Effector memory CD4-positive, alpha-beta T cell (primary cell): ENCODE measurements at regions not wholly inside any gene's neighbourhood (a gene's known extent, or its start where the extent isn't known, plus 50 kb on each side); places are given as distances from the start of the nearest gene placed in this dataset.
"Not testable (repeated sequence)": the region's sequence is repeated elsewhere in the genome, so short reads cannot be mapped to it uniquely, and the experiment has no call there.

ENCODE experiments used
- DNase-seq, 3 donors: peaks; one replicate each; pipeline ENCODE4 v3.0.0-alpha.2; 2020
- H3K27ac ChIP-seq: 2 replicates; pipeline ENCODE4 v1.7.0; 2013; ENCODE audit warnings: mild to moderate bottlenecking, low read length, moderate library complexity; ENCODE audit not compliant: insufficient read depth, poor library complexity, severe bottlenecking
- H3K27me3 ChIP-seq: replicated peaks from 2 replicates; pipeline ENCODE4 v1.7.0; 2013; ENCODE audit warnings: mild to moderate bottlenecking, low read length; ENCODE audit not compliant: insufficient read depth, control insufficient read depth, poor library complexity, severe bottlenecking
- H3K36me3 ChIP-seq: 2 replicates; pipeline ENCODE4 v1.7.0; 2013; ENCODE audit warnings: mild to moderate bottlenecking, low read length, moderate library complexity; ENCODE audit not compliant: control insufficient read depth, insufficient read depth
- H3K4me1 ChIP-seq: 2 replicates; pipeline ENCODE4 v1.7.0; 2013; ENCODE audit warnings: low read length, mild to moderate bottlenecking; ENCODE audit not compliant: control insufficient read depth, insufficient read depth, poor library complexity, severe bottlenecking
- H3K4me3 ChIP-seq: 2 replicates; pipeline ENCODE4 v1.7.0; 2013; ENCODE audit warnings: low read length, low read depth, mild to moderate bottlenecking; ENCODE audit not compliant: insufficient read depth, poor library complexity, severe bottlenecking
- H3K9me3 ChIP-seq: 2 replicates; pipeline ENCODE4 v1.7.0; 2013; ENCODE audit warnings: mild to moderate bottlenecking, low read length, moderate library complexity; ENCODE audit not compliant: control insufficient read depth

GRCh38 chr1:117707371-117707770 lies 101.5 kb downstream of the TENT5C start:
- Histone ChIP-seq H3K4me1 (no peaks in the 10 kb centered on the region), H3K4me3 (no peak overlapping the region), H3K27me3 (no peaks in the 10 kb centered on the region), H3K36me3 (no peaks in the 10 kb centered on the region), H3K27ac (no peak overlapping the region), H3K9me3 (no peaks in the 10 kb centered on the region)
- no peak for DNase-seq

- Histone ChIP-seq H3K27ac (no peak overlapping the region), H3K36me3 (no peaks in the 10 kb centered on the region), H3K4me1 (no peaks in the 10 kb centered on the region), H3K9me3 (no peaks in the 10 kb centered on the region), H3K4me3 (no peak overlapping the region), H3K27me3 (no peaks in the 10 kb centered on the region)
- DNase-seq = no peak
Observed at GRCh38 chr1:117708323-117709248, 102.7 kb downstream of the TENT5C start.

- H3K4me3 ChIP-seq = no peak overlapping the region
- H3K27ac ChIP-seq = no peak overlapping the region
- H3K27me3 ChIP-seq = no peaks in the 10 kb centered on the region
- H3K4me1 ChIP-seq = no peaks in the 10 kb centered on the region
- H3K9me3 ChIP-seq = no peaks in the 10 kb centered on the region
- H3K36me3 ChIP-seq = no peaks in the 10 kb centered on the region
- DNase-seq = no peak
Observed at GRCh38 chr1:117709249-117709691, 103.4 kb downstream of the TENT5C start.

- H3K4me1 ChIP-seq = no peaks in the 10 kb centered on the region
- H3K27ac ChIP-seq = no peak overlapping the region
- DNase-seq = no peak
- H3K27me3 ChIP-seq = no peaks in the 10 kb centered on the region
- no peaks in the 10 kb centered on the region for H3K9me3 ChIP-seq
- no peaks in the 10 kb centered on the region for H3K36me3 ChIP-seq
- H3K4me3 ChIP-seq = no peak overlapping the region
Observed at GRCh38 chr1:117710710-117711109, 104.9 kb downstream of the TENT5C start.

- Histone ChIP-seq H3K27ac (no peak overlapping the region), H3K9me3 (no peaks in the 10 kb centered on the region), H3K4me3 (no peak overlapping the region)
Observed at GRCh38 chr1:117712621-117713020, 106.8 kb downstream of the TENT5C start.

GRCh38 chr1:117714546-117714945 lies 108.7 kb downstream of the TENT5C start:
- no peaks in the 10 kb centered on the region for H3K27me3 ChIP-seq
- no peak overlapping the region for H3K4me3 ChIP-seq
- H3K4me1 ChIP-seq = peaks cover 7% of the 10 kb centered on the region
- DNase-seq = no peak
- H3K27ac ChIP-seq = no peak overlapping the region
- no peaks in the 10 kb centered on the region for H3K36me3 ChIP-seq
- H3K9me3 ChIP-seq = no peaks in the 10 kb centered on the region

More at GRCh38 chr1:117712621-117713020, 106.8 kb downstream of the TENT5C start:
- DNase-seq = no peak
- no peaks in the 10 kb centered on the region for H3K27me3 ChIP-seq
- no peaks in the 10 kb centered on the region for H3K36me3 ChIP-seq
- H3K4me1 ChIP-seq = no peaks in the 10 kb centered on the region

GRCh38 chr1:117716030-117716429 lies 110.2 kb downstream of the TENT5C start:
- H3K27me3 ChIP-seq, H3K27ac ChIP-seq, H3K36me3 ChIP-seq, H3K9me3 ChIP-seq, H3K4me1 ChIP-seq, H3K4me3 ChIP-seq, DNase-seq: not testable (repeated sequence)

- not testable (repeated sequence) for H3K27ac ChIP-seq, DNase-seq, H3K9me3 ChIP-seq, H3K36me3 ChIP-seq, H3K4me3 ChIP-seq, H3K4me1 ChIP-seq, H3K27me3 ChIP-seq
Observed at GRCh38 chr1:117717980-117718379, 112.1 kb downstream of the TENT5C start.

GRCh38 chr1:117718596-117718995 lies 112.7 kb downstream of the TENT5C start:
- not testable (repeated sequence) for H3K9me3 ChIP-seq, H3K4me1 ChIP-seq, H3K27ac ChIP-seq

GRCh38 chr1:117719004-117719403 lies 113.2 kb downstream of the TENT5C start:
- Histone ChIP-seq H3K36me3 (no peaks in the 10 kb centered on the region), H3K4me1 (peaks cover 7% of the 10 kb centered on the region), H3K4me3 (no peak overlapping the region), H3K9me3 (no peaks in the 10 kb centered on the region), H3K27me3 (no peaks in the 10 kb centered on the region), H3K27ac (no peak overlapping the region)
- peak in 2 of 3 donors; percentile 6 to 29 for DNase-seq

More at GRCh38 chr1:117718596-117718995, 112.7 kb downstream of the TENT5C start:
- not testable (repeated sequence) for H3K27me3 ChIP-seq, H3K4me3 ChIP-seq, DNase-seq, H3K36me3 ChIP-seq
